BJ (cell line): ENCODE measurements at regions not wholly inside any gene's neighbourhood (a gene's known extent, or its start where the extent isn't known, plus 50 kb on each side); places are given as distances from the start of the nearest gene placed in this dataset.

Source experiments
- CTCF ChIA-PET: fragments of 350-600 bp; formaldehyde crosslinking; extraction: SDS; loops from one replicate; lab custom pipeline; 2021; ENCODE audit warnings: antibody characterized with exemption, inconsistent platforms; lab: Yijun Ruan, JAX
- POLR2A ChIA-PET: fragments of 300-600 bp; sonication (Branson Sonifier 250); formaldehyde crosslinking; extraction: SDS; loops from one replicate; lab custom pipeline; 2021; ENCODE audit warnings: antibody characterized with exemption; lab: Charles Lee
- DNase-seq: peaks from one replicate; pipeline ENCODE4 v3.0.0-alpha.2; 2011; ENCODE audit warnings: low read depth
- H3K27me3 ChIP-seq: 2 replicates; pipeline ENCODE4 v1.6.0; 2011; ENCODE audit warnings: low read length; ENCODE audit not compliant: control insufficient read depth, insufficient read depth
- H3K36me3 ChIP-seq: 2 replicates; pipeline ENCODE4 v1.5.1; 2011; ENCODE audit warnings: low read length; ENCODE audit not compliant: control insufficient read depth, insufficient read depth
- H3K4me3 ChIP-seq: 2 replicates; pipeline ENCODE4 v1.5.1; 2011; ENCODE audit warnings: low read depth, mild to moderate bottlenecking, control low read depth, low read length
- CTCF ChIP-seq: IDR thresholded peaks from 2 replicates; pipeline ENCODE4 v1.5.1; 2011; ENCODE audit warnings: low read depth, mild to moderate bottlenecking, control low read depth, inconsistent platforms, low read length, moderate library complexity; ENCODE audit not compliant: insufficient read depth

GRCh38 chr2:7846607-7847006 lies 835.2 kb upstream of the ID2 start:
- TF ChIP-seq CTCF = no peak
- Histone ChIP-seq H3K27me3 (no peaks in the 10 kb centered on the region), H3K4me3 (no peak overlapping the region), H3K36me3 (no peaks in the 10 kb centered on the region)
- no peak for DNase-seq
- POLR2A ChIA-PET = no interaction called here
- CTCF ChIA-PET = no interaction called here

GRCh38 chr2:7847321-7847720 lies 834.5 kb upstream of the ID2 start:
- no peak for TF ChIP-seq CTCF
- H3K36me3 ChIP-seq = no peaks in the 10 kb centered on the region
- no peaks in the 10 kb centered on the region for H3K27me3 ChIP-seq
- CTCF ChIA-PET = interaction anchor here (0.8 to 1.0 kb wide), 4 partner anchors 13 to 94 kb away, joined by 3 read pairs; no protein-coding TSS in a partner anchor
- POLR2A ChIA-PET = no interaction called here
- H3K4me3 ChIP-seq = no peak overlapping the region
- no peak for DNase-seq

- POLR2A ChIA-PET = no interaction called here
- DNase-seq = no peak
- TF ChIP-seq CTCF = no peak
- no peak overlapping the region for H3K4me3 ChIP-seq
- CTCF ChIA-PET = interaction anchor here (0.8 kb wide), 1 partner anchor 13 kb away, joined by 3 read pairs; no protein-coding TSS in a partner anchor
- no peaks in the 10 kb centered on the region for H3K36me3 ChIP-seq
- no peaks in the 10 kb centered on the region for H3K27me3 ChIP-seq
These were observed 832.8 kb upstream of the ID2 start for GRCh38 chr2:7849027-7849426.

DNA sequence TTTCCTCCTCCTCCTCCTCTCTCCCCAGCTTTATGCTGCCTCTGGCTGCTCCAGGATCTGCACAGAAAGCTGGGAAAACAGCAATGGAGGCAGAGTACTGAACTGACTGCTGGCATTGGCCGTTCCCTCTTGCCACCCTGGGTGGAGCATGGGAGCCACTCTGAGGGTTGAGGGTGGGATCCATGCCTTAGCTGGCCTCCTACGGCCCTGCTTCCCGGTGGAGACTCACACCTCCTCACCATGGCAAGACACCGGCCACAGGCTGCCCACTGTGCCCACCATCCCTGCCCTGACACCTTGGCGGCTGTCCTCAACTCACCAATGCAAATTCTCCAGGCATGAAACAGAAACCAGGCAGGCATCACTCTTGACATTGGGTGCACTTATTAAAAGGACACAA lies 832.3 kb upstream of the ID2 start:
- no peak for TF ChIP-seq CTCF
- Histone ChIP-seq H3K27me3 (no peaks in the 10 kb centered on the region), H3K4me3 (no peak overlapping the region), H3K36me3 (no peaks in the 10 kb centered on the region)
- ChIA-PET CTCF (interaction anchor here (0.8 kb wide), 1 partner anchor 12 kb away, joined by 3 read pairs; no protein-coding TSS in a partner anchor), POLR2A (no interaction called here)
- no peak for DNase-seq

DNA sequence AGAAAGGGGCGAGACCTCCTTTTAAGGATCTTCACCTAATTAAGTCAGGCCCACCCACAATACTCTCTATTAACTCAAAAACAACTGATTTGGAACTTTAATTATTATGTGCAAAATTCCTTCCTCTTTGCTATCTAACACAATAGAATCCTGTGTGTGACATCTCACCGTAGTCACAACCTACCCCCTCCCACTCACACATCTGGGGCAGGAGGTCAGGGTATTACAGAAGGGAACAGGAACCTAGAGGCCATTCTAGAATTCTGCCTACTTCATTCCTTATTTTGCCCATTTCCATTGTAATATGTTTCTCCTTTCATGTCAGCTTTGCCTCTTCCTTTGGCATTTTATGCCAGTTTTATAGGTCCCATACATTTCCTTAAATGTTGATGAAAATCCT lies 829.3 kb upstream of the ID2 start:
- ChIA-PET CTCF (interaction anchor here (1.4 kb wide), 1 partner anchor 160 kb away, joined by 3 read pairs; no protein-coding TSS in a partner anchor), POLR2A (no interaction called here)
- H3K27me3 ChIP-seq = no peaks in the 10 kb centered on the region
- H3K4me3 ChIP-seq = no peak overlapping the region
- no peak for TF ChIP-seq CTCF
- no peak for DNase-seq
- no peaks in the 10 kb centered on the region for H3K36me3 ChIP-seq
